ENCODE measurements at regions not wholly inside any gene's neighbourhood (a gene's known extent, or its start where the extent isn't known, plus 50 kb on each side); places are given as distances from the start of the nearest gene placed in this dataset.

DNA sequence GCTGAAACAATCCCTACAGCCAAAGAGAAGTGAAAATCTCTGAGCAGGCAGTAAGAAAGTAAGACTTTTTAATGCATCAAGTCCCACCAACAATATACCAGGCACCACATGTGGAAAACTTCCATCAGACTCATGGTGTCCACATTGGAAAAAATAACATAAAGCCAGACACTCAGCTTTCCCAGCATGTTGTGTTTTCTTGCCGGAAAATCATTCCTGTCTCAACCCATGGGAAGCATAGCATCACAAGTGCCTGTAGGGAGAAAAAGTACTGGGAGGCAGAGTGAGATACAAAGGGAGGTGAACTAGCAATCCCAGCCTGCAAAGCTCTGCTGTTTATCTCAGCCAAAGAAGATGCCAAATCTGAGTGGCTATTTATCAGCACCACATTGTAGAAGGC is 868.9 kb downstream of the SI start:
- Histone ChIP-seq H3K9me3 (ENCODE audit: low read length) (no peaks in the 10 kb centered on the region), H2AFZ (ENCODE audit: low read length) (no peak overlapping the region)

DNA sequence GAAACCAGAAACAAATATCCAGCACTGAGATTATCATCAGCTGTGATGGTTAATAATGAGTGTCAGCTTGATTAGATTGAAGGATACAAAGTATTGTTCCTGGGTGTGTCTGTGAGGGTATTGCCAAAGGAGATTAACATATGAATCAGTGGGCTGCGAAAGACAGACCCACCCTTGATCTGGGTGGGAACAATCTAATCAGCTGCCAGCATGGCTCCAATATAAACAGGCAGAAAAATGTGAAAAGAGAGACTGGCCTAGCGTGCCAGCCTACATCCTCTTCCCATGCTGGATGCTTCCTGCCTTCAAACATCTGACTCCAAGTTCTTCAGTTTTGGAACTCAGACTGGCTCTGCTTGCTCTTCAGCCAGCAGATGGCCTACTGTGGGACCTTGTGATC is 869.5 kb downstream of the SI start:
- Histone ChIP-seq H3K4me3 (ENCODE audit: low read depth, low read length, poor library complexity, severe bottlenecking) (no peak overlapping the region), H3K4me1 (ENCODE audit: insufficient read depth, low read length, severe bottlenecking) (no peaks in the 10 kb centered on the region), H3K36me3 (ENCODE audit: insufficient read depth, low read length) (no peaks in the 10 kb centered on the region), H2AFZ (ENCODE audit: low read length) (no peak overlapping the region), H3K4me2 (ENCODE audit: low read length) (no peak overlapping the region), H3K9me2 (ENCODE audit: low read depth, low read length) (no peaks in the 10 kb centered on the region), H3K27ac (ENCODE audit: low read depth, low read length, poor library complexity, severe bottlenecking) (no peak overlapping the region), H3K9ac (ENCODE audit: low read length) (no peak overlapping the region), H3F3A (ENCODE audit: insufficient read depth, low read length) (no peaks in the 10 kb centered on the region), H3K9me3 (ENCODE audit: low read length) (no peaks in the 10 kb centered on the region), H3K27me3 (ENCODE audit: insufficient read depth, low read length) (no peaks in the 10 kb centered on the region), H4K20me1 (ENCODE audit: insufficient read depth, low read length) (no peaks in the 10 kb centered on the region), H3K79me2 (ENCODE audit: insufficient read depth, low read length) (no peaks in the 10 kb centered on the region)
- no peak for TF ChIP-seq EZH2 (IDR thresholded peaks at IDR 0.05; ENCODE audit: borderline replicate concordance, low read length)
- TF ChIP-seq, protein P1, sequence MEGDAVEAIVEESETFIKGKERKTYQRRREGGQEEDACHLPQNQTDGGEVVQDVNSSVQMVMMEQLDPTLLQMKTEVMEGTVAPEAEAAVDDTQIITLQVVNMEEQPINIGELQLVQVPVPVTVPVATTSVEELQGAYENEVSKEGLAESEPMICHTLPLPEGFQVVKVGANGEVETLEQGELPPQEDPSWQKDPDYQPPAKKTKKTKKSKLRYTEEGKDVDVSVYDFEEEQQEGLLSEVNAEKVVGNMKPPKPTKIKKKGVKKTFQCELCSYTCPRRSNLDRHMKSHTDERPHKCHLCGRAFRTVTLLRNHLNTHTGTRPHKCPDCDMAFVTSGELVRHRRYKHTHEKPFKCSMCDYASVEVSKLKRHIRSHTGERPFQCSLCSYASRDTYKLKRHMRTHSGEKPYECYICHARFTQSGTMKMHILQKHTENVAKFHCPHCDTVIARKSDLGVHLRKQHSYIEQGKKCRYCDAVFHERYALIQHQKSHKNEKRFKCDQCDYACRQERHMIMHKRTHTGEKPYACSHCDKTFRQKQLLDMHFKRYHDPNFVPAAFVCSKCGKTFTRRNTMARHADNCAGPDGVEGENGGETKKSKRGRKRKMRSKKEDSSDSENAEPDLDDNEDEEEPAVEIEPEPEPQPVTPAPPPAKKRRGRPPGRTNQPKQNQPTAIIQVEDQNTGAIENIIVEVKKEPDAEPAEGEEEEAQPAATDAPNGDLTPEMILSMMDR (IDR thresholded peaks at IDR 0.05; ENCODE audit: low read length) = no peak

More for the DNA sequence above, 868.9 kb downstream of the SI start:
- Histone ChIP-seq H3K27me3 (ENCODE audit: insufficient read depth, low read length) (no peaks in the 10 kb centered on the region), H3K9me2 (ENCODE audit: low read depth, low read length) (no peaks in the 10 kb centered on the region), H3K36me3 (ENCODE audit: insufficient read depth, low read length) (no peaks in the 10 kb centered on the region), H3F3A (ENCODE audit: insufficient read depth, low read length) (no peaks in the 10 kb centered on the region), H3K4me1 (ENCODE audit: insufficient read depth, low read length, severe bottlenecking) (no peaks in the 10 kb centered on the region), H3K9ac (ENCODE audit: low read length) (no peak overlapping the region), H4K20me1 (ENCODE audit: insufficient read depth, low read length) (no peaks in the 10 kb centered on the region), H3K27ac (ENCODE audit: low read depth, low read length, poor library complexity, severe bottlenecking) (no peak overlapping the region), H3K4me2 (ENCODE audit: low read length) (no peak overlapping the region), H3K79me2 (ENCODE audit: insufficient read depth, low read length) (no peaks in the 10 kb centered on the region), H3K4me3 (ENCODE audit: low read depth, low read length, poor library complexity, severe bottlenecking) (no peak overlapping the region)
- TF ChIP-seq, protein P1 (IDR thresholded peaks at IDR 0.05; ENCODE audit: low read length) = no peak
- TF ChIP-seq EZH2 (IDR thresholded peaks at IDR 0.05; ENCODE audit: borderline replicate concordance, low read length) = no peak

DNA sequence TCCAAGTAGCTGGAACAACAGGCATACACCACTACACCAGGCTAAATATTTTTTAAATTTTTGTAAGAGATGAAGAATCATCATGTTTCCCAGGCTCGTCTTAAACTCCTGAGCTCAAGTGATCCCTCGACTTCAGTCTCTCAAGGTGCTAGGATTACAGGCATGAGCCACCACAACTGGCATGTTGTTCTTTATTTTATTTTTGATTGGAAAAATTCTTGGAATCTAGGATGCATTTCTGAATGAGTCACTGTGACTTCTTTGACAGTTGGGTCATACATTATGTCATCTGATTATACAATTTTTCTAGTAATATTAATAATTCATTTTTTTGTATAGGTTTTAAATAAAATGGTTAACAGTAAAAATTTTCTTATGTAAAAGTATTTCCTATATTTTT is 870.2 kb downstream of the SI start:
- Histone ChIP-seq H3F3A (ENCODE audit: insufficient read depth, low read length) (no peaks in the 10 kb centered on the region), H3K27me3 (ENCODE audit: insufficient read depth, low read length) (no peaks in the 10 kb centered on the region), H3K9me3 (ENCODE audit: low read length) (no peaks in the 10 kb centered on the region), H3K79me2 (ENCODE audit: insufficient read depth, low read length) (no peaks in the 10 kb centered on the region), H3K27ac (ENCODE audit: low read depth, low read length, poor library complexity, severe bottlenecking) (no peak overlapping the region), H3K9me2 (ENCODE audit: low read depth, low read length) (no peaks in the 10 kb centered on the region), H3K36me3 (ENCODE audit: insufficient read depth, low read length) (no peaks in the 10 kb centered on the region), H3K4me2 (ENCODE audit: low read length) (no peak overlapping the region), H3K4me3 (ENCODE audit: low read depth, low read length, poor library complexity, severe bottlenecking) (no peak overlapping the region), H2AFZ (ENCODE audit: low read length) (no peak overlapping the region), H4K20me1 (ENCODE audit: insufficient read depth, low read length) (no peaks in the 10 kb centered on the region), H3K9ac (ENCODE audit: low read length) (no peak overlapping the region), H3K4me1 (ENCODE audit: insufficient read depth, low read length, severe bottlenecking) (no peaks in the 10 kb centered on the region)
- no peak for TF ChIP-seq EZH2 (IDR thresholded peaks at IDR 0.05; ENCODE audit: borderline replicate concordance, low read length)
- TF ChIP-seq, protein P1 (IDR thresholded peaks at IDR 0.05; ENCODE audit: low read length) = no peak
